ENCODE measurements at regions not wholly inside any gene's neighbourhood (a gene's known extent, or its start where the extent isn't known, plus 50 kb on each side); places are given as distances from the start of the nearest gene placed in this dataset.

DNA sequence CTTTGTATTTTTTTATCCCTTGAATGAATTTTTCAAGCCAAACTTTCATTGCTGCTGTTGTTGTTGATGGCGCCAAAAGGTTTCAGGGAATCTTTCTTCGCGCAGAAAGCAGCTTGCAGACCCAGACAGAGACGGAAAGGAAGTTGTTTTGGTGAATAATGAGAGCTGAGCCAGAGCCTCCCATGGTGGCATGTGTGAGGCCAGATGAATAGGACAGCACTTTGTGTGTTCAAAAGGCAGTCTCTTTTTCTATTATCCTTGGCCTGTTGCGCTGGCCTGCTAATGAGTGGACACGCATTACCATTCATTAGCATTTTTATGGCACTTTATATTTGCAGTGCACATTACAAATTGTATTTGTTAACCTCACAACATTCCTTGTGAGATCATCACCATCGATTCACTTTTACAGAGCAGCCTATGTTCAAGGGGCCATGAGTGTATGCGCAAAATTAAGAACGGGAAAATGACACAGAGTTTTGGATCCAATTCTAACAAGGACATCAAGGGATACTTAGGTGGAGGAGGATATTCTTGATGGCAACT, 754.7 kb downstream of the BCL11A start:
- Mint-ChIP-seq H3K36me3 (ENCODE audit: insufficient read depth, unreplicated experiment) (no peaks in the 10 kb centered on the region), H3K4me1 (ENCODE audit: low read depth, unreplicated experiment) (no peaks in the 10 kb centered on the region), H3K27me3 (ENCODE audit: unreplicated experiment) (no peaks in the 10 kb centered on the region), H3K4me3 (ENCODE audit: low read depth, unreplicated experiment) (no peak overlapping the region), H3K27ac (ENCODE audit: unreplicated experiment) (no peak overlapping the region), H3K9me3 (ENCODE audit: low read depth, unreplicated experiment) (no peaks in the 10 kb centered on the region)
- DNase-seq = no peak
- intact Hi-C loops (cut with micrococcal nuclease; ENCODE audit: unreplicated experiment) = no loop called here
- no peak for TF ChIP-seq CTCF (IDR thresholded peaks at IDR 0.05; ENCODE audit: unreplicated experiment)
- CTCF ChIA-PET = interaction anchor here (0.7 kb wide), 1 partner anchor 26 kb away, joined by 3 read pairs; no protein-coding TSS in a partner anchor
- BruUV-seq (replicated peaks) = no TSS peak

- TF ChIP-seq CTCF (IDR thresholded peaks at IDR 0.05; ENCODE audit: unreplicated experiment) = no peak
These were observed 762.3 kb downstream of the BCL11A start for GRCh38 chr2:59791004-59791618.

GRCh38 chr2:59790186-59791003, 763.1 kb downstream of the BCL11A start:
- no TSS peak for BruUV-seq (replicated peaks)
- no peaks in the 10 kb centered on the region for H3K4me1 Mint-ChIP-seq (ENCODE audit: low read depth, unreplicated experiment)
- no peak for DNase-seq
- no peak overlapping the region for H3K27ac Mint-ChIP-seq (ENCODE audit: unreplicated experiment)
- TF ChIP-seq CTCF (IDR thresholded peaks at IDR 0.05; ENCODE audit: unreplicated experiment) = no peak
- peaks cover 7% of the 10 kb centered on the region for H3K9me3 Mint-ChIP-seq (ENCODE audit: low read depth, unreplicated experiment)
- CTCF ChIA-PET = no interaction called here
- no peak overlapping the region for H3K4me3 Mint-ChIP-seq (ENCODE audit: low read depth, unreplicated experiment)
- H3K36me3 Mint-ChIP-seq (ENCODE audit: insufficient read depth, unreplicated experiment) = no peaks in the 10 kb centered on the region
- intact Hi-C loops (cut with micrococcal nuclease; ENCODE audit: unreplicated experiment) = no loop called here
- H3K27me3 Mint-ChIP-seq (ENCODE audit: unreplicated experiment) = no peaks in the 10 kb centered on the region

More at GRCh38 chr2:59791004-59791618, 762.3 kb downstream of the BCL11A start:
- Mint-ChIP-seq H3K4me3 (ENCODE audit: low read depth, unreplicated experiment) (no peak overlapping the region), H3K36me3 (ENCODE audit: insufficient read depth, unreplicated experiment) (no peaks in the 10 kb centered on the region), H3K4me1 (ENCODE audit: low read depth, unreplicated experiment) (no peaks in the 10 kb centered on the region), H3K27me3 (ENCODE audit: unreplicated experiment) (no peaks in the 10 kb centered on the region), H3K9me3 (ENCODE audit: low read depth, unreplicated experiment) (peaks cover 7% of the 10 kb centered on the region), H3K27ac (ENCODE audit: unreplicated experiment) (no peak overlapping the region)
- BruUV-seq (replicated peaks) = no TSS peak
- DNase-seq = no peak
- intact Hi-C loops (cut with micrococcal nuclease; ENCODE audit: unreplicated experiment) = no loop called here
- CTCF ChIA-PET = no interaction called here

DNA sequence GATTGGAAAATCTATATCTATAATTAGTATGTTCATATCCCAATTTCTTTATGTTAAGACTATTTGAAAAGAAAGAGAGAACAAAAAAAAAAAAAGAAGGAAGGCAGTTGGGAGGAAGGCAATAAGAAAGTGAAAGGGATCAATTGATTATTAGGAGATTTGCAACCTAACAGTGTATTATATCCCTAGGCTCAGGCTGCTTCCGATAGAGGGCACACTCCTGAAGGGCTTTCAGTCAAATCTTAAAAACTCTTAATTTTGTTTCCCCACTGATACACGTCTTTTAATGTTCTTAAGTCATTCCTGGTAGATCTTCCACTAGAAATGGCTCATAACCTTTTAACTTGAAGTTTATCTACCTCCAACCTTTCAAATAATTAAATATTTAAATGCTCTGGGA, 763.9 kb downstream of the BCL11A start:
- no peaks in the 10 kb centered on the region for H3K36me3 Mint-ChIP-seq (ENCODE audit: insufficient read depth, unreplicated experiment)
- intact Hi-C loops (cut with micrococcal nuclease; ENCODE audit: unreplicated experiment) = no loop called here
- DNase-seq = no peak
- CTCF ChIA-PET = no interaction called here
- H3K4me1 Mint-ChIP-seq (ENCODE audit: low read depth, unreplicated experiment) = no peaks in the 10 kb centered on the region
- no peak overlapping the region for H3K4me3 Mint-ChIP-seq (ENCODE audit: low read depth, unreplicated experiment)
- BruUV-seq (replicated peaks) = no TSS peak
- peaks cover 7% of the 10 kb centered on the region for H3K9me3 Mint-ChIP-seq (ENCODE audit: low read depth, unreplicated experiment)
- no peaks in the 10 kb centered on the region for H3K27me3 Mint-ChIP-seq (ENCODE audit: unreplicated experiment)
- H3K27ac Mint-ChIP-seq (ENCODE audit: unreplicated experiment) = no peak overlapping the region
- no peak for TF ChIP-seq CTCF (IDR thresholded peaks at IDR 0.05; ENCODE audit: unreplicated experiment)

Measured in Calu3 (cell line).